ENCODE measurements at regions not wholly inside any gene's neighbourhood (a gene's known extent, or its start where the extent isn't known, plus 50 kb on each side); places are given as distances from the start of the nearest gene placed in this dataset.
A peak's percentile ranks its signal among the peaks of the same experiment; 100 is the strongest.

- Histone ChIP-seq H3K27me3 (no peaks in the 10 kb centered on the region), H3K4me3 (ENCODE audit: low read depth in 1 of 2, low read length in 1 of 2) (no peak overlapping the region), H3K4me1 (ENCODE audit: control insufficient read depth in 1 of 2, insufficient read depth in 1 of 2, low read depth in 1 of 2, low read length in 1 of 2) (peaks cover 46 to 49% of the 10 kb centered on the region in 2 experiments), H3K9me3 (no peaks in the 10 kb centered on the region), H3K36me3 (no peaks in the 10 kb centered on the region), H3K27ac (no peak overlapping the region)
- TF ChIP-seq CTCF (IDR thresholded peaks at IDR 0.05) = no peak
Observed at GRCh38 chr21:38933731-38934130, 128.0 kb downstream of the ETS2 start.

GRCh38 chr21:38931291-38931690, 125.6 kb downstream of the ETS2 start:
- Histone ChIP-seq H3K4me3 (ENCODE audit: low read depth in 1 of 2, low read length in 1 of 2) (peak overlapping the region; percentile 1 to 29), H3K36me3 (no peaks in the 10 kb centered on the region), H3K4me1 (ENCODE audit: control insufficient read depth in 1 of 2, insufficient read depth in 1 of 2, low read depth in 1 of 2, low read length in 1 of 2) (peaks cover 69 to 73% of the 10 kb centered on the region in 2 experiments), H3K9me3 (no peaks in the 10 kb centered on the region), H3K27ac (peak overlapping the region; percentile 83), H3K27me3 (no peaks in the 10 kb centered on the region)
- TF ChIP-seq CTCF (IDR thresholded peaks at IDR 0.05) = no peak

GRCh38 chr21:38930853-38931252, 125.1 kb downstream of the ETS2 start:
- H3K27me3 ChIP-seq = no peaks in the 10 kb centered on the region
- H3K4me3 ChIP-seq (ENCODE audit: low read depth in 1 of 2, low read length in 1 of 2) = peak overlapping the region in 1 of 2 experiments; percentile 29
- no peaks in the 10 kb centered on the region for H3K9me3 ChIP-seq
- peak overlapping the region; percentile 83 for H3K27ac ChIP-seq
- H3K36me3 ChIP-seq = no peaks in the 10 kb centered on the region
- TF ChIP-seq CTCF (IDR thresholded peaks at IDR 0.05) = no peak
- H3K4me1 ChIP-seq (ENCODE audit: control insufficient read depth in 1 of 2, insufficient read depth in 1 of 2, low read depth in 1 of 2, low read length in 1 of 2) = peaks cover 73 to 78% of the 10 kb centered on the region in 2 experiments

- Histone ChIP-seq H3K4me1 (ENCODE audit: control insufficient read depth in 1 of 2, insufficient read depth in 1 of 2, low read depth in 1 of 2, low read length in 1 of 2) (peaks cover 79 to 81% of the 10 kb centered on the region in 2 experiments), H3K27ac (peak overlapping the region; percentile 83), H3K27me3 (no peaks in the 10 kb centered on the region), H3K36me3 (no peaks in the 10 kb centered on the region), H3K4me3 (ENCODE audit: low read depth in 1 of 2, low read length in 1 of 2) (peak overlapping the region in 1 of 2 experiments; percentile 29), H3K9me3 (no peaks in the 10 kb centered on the region)
- no peak for TF ChIP-seq CTCF (IDR thresholded peaks at IDR 0.05)
Observed at GRCh38 chr21:38930066-38930465, 124.3 kb downstream of the ETS2 start.

GRCh38 chr21:38929652-38930051, 123.9 kb downstream of the ETS2 start:
- H3K4me3 ChIP-seq (ENCODE audit: low read depth in 1 of 2, low read length in 1 of 2) = no peak overlapping the region
- no peaks in the 10 kb centered on the region for H3K27me3 ChIP-seq
- no peaks in the 10 kb centered on the region for H3K9me3 ChIP-seq
- no peak for TF ChIP-seq CTCF (IDR thresholded peaks at IDR 0.05)
- H3K4me1 ChIP-seq (ENCODE audit: control insufficient read depth in 1 of 2, insufficient read depth in 1 of 2, low read depth in 1 of 2, low read length in 1 of 2) = peaks cover 79 to 82% of the 10 kb centered on the region in 2 experiments
- H3K27ac ChIP-seq = peak overlapping the region; percentile 83
- H3K36me3 ChIP-seq = no peaks in the 10 kb centered on the region

GRCh38 chr21:38929142-38929541, 123.4 kb downstream of the ETS2 start:
- H3K27me3 ChIP-seq = no peaks in the 10 kb centered on the region
- peaks cover 79 to 82% of the 10 kb centered on the region in 2 experiments for H3K4me1 ChIP-seq (ENCODE audit: control insufficient read depth in 1 of 2, insufficient read depth in 1 of 2, low read depth in 1 of 2, low read length in 1 of 2)
- H3K9me3 ChIP-seq = no peaks in the 10 kb centered on the region
- peak overlapping the region; percentile 83 for H3K27ac ChIP-seq
- H3K4me3 ChIP-seq (ENCODE audit: low read depth in 1 of 2, low read length in 1 of 2) = no peak overlapping the region
- H3K36me3 ChIP-seq = no peaks in the 10 kb centered on the region
- TF ChIP-seq CTCF (IDR thresholded peaks at IDR 0.05) = no peak
